GM03348 (cell line): ENCODE measurements at regions not wholly inside any gene's neighbourhood (a gene's known extent, or its start where the extent isn't known, plus 50 kb on each side); places are given as distances from the start of the nearest gene placed in this dataset.
A peak's percentile ranks its signal among the peaks of the same experiment; 100 is the strongest.

ENCODE experiments used
- DNase-seq: peaks from one replicate; pipeline ENCODE4 v3.0.0; 2012; ENCODE audit warnings: low spot score

GRCh38 chr22:44615146-44615545, 86.9 kb upstream of the PRR5 start:
- no peak for DNase-seq

- DNase-seq, result no peak
Measured at GRCh38 chr22:44613196-44613595, 88.8 kb upstream of the PRR5 start.

GRCh38 chr22:44611880-44612496, 90.0 kb upstream of the PRR5 start:
- DNase-seq, result no peak

GRCh38 chr22:44610071-44610470, 91.9 kb upstream of the PRR5 start:
- DNase-seq, result no peak

- DNase-seq, result no peak
Measured at GRCh38 chr22:44609400-44609988, 92.5 kb upstream of the PRR5 start.

- no peak for DNase-seq
Measured at GRCh38 chr22:44608597-44609399, 93.2 kb upstream of the PRR5 start.

- no peak for DNase-seq
Measured at GRCh38 chr22:44606126-44606525, 95.9 kb upstream of the PRR5 start.

- DNase-seq, result no peak
Measured at GRCh38 chr22:44605486-44605885, 96.5 kb upstream of the PRR5 start.

GRCh38 chr22:44604991-44605390, 97.0 kb upstream of the PRR5 start:
- no peak for DNase-seq

- DNase-seq, result no peak
Measured at GRCh38 chr22:44604455-44604854, 97.5 kb upstream of the PRR5 start.

- no peak for DNase-seq
Measured at GRCh38 chr22:44603767-44604166, 98.2 kb upstream of the PRR5 start.

- no peak for DNase-seq
Measured at GRCh38 chr22:44601725-44602124, 100.3 kb upstream of the PRR5 start.

- no peak for DNase-seq
Measured at GRCh38 chr22:44601189-44601588, 100.8 kb upstream of the PRR5 start.

- no peak for DNase-seq
Measured at GRCh38 chr22:44600207-44600785, 101.7 kb upstream of the PRR5 start.

- no peak for DNase-seq
Measured at GRCh38 chr22:44599500-44600140, 101.6 kb upstream of the RTL6 start.

GRCh38 chr22:44599084-44599483, 101.1 kb upstream of the RTL6 start:
- no peak for DNase-seq

GRCh38 chr22:44597616-44598015, 99.6 kb upstream of the RTL6 start:
- peak; percentile 31 for DNase-seq

- no peak for DNase-seq
Measured at GRCh38 chr22:44596396-44597125, 98.5 kb upstream of the RTL6 start.

- no peak for DNase-seq
Measured at GRCh38 chr22:44595841-44596341, 97.9 kb upstream of the RTL6 start.

GRCh38 chr22:44594951-44595350, 96.9 kb upstream of the RTL6 start:
- DNase-seq, result no peak

- no peak for DNase-seq
Measured at GRCh38 chr22:44592824-44593148, 94.8 kb upstream of the RTL6 start.
